Brain pericyte (primary cell): ENCODE measurements at regions not wholly inside any gene's neighbourhood (a gene's known extent, or its start where the extent isn't known, plus 50 kb on each side); places are given as distances from the start of the nearest gene placed in this dataset.
A peak's percentile ranks its signal among the peaks of the same experiment; 100 is the strongest.

Source experiments
- DNase-seq: peaks from one replicate; pipeline ENCODE4 v3.0.0-alpha.2; 2012; ENCODE audit warnings: low read depth, low spot score

DNA sequence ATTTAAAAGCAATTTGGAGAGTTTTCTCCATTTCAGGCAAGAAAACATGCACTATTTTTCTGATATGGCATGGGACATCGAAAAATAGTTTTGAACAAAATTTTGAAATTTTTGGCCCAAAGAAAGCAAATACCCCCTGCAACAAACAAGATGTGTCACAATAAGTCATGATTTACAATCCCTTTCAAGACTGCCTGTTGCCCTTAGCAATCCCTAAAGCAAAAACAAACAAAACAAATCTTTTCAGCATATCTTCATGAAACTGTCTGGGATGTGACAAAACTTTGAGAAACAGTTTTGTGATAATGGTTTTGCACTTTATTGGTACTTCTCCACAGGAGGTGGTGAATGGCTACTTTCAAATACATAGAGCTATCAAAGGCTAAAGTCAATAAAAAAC, 1888.7 kb upstream of the PIK3C3 start:
- no peak for DNase-seq

DNA sequence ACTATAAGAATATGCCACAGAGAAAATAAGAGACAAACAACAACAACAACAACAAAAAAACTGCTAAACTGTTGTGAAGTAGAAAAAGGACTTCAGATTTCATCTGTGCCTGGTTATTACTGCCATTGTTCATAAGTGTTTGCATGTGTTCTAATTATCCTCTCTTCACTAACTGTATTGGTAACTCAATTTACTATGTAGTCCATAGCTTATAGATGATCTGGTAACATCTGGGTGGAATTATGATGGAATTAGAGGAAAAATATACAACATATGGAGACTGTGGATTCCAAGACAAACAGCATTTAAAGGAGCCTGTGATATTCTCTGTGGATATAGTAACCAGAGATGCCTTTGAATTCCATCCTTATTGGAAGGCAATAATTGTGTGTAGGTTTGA, 1891.5 kb upstream of the PIK3C3 start:
- DNase-seq: no peak

- no peak for DNase-seq
These were observed 1893.9 kb upstream of the PIK3C3 start for GRCh38 chr18:40061086-40061485.

- DNase-seq: no peak
These were observed 1894.5 kb upstream of the PIK3C3 start for GRCh38 chr18:40060562-40060961.

DNA sequence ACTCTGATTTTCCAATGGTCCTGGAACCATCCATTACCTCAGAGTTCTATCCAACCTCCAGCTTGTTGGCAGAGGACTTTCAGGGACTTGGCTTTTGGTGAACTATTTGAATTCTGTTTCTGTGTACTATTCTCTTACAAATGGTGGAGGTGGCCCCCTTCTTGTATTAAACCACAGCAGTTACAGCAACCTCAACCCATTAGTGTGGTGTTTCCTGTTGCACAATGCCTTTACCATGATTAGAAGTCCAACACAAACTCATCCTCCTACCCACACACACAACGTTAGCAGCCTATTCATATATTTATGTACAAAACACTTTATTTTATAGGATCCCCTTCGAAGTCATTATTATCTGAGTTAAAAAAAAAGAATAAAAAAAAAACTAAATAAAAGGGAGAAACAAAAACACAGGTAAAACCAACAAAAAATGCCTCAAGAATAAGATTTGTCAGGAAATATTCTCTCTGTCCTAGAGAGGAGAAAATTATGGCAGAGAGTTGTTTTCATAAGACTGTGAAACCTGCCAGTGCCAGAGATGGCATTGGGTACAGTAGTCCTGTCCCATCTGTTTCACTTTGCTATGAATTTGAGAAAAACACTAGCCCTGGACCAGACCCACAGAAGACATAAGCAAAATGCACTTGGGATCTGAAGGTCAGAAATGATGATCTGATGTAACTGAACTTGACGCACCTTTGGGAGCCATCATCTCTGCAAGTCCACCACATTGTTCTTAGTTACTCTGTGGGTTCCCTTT, 1896.0 kb upstream of the PIK3C3 start:
- no peak for DNase-seq

DNA sequence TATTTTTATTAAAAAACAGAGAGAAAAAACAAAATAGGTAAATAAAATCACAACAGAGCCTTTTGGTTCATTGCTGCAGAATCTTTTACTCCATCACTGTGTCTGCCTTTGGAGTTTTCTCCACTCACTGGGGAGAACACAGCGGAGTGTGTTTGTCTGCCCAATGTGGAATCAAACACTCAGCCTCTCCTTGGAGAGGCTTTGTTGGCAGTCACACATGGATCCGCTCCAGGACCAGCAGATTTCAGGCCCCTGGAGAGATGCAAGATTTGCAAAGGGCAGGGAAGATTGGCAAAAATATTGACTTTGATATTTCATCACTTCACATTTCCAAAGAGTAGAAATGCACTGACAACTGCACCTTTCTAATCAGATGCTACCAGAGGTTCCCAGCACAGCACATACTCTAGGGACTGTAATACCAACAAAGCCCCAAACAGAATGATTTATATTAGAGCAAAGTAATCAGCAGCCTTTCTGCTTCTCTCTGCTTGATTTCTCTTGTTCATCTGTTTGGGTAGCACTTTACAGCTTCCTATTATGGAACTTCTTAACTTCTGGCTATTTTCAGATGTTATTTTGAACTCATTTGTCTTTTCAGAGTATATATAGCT, 1898.8 kb upstream of the PIK3C3 start:
- DNase-seq: peak; percentile 8

DNA sequence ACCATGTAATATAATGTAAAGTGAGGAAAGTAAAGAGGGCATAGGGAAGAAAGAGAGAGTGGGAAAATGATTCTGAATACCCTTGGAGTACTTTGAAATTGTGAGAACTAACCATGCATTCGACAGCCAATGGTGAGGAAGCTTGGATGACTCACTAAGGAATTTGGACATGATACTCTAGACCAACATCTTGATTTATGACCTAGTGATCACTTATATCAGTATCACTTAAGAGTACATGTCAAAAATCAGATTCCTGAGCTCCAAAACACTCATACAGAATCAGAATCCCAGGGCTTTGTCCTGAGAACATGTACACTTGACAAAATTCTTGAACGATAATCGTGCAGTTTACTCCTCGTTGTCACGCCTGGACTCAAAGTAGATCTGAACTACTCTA, 1899.8 kb upstream of the PIK3C3 start:
- no peak for DNase-seq

GRCh38 chr18:40049716-40050115, 1905.3 kb upstream of the PIK3C3 start:
- no peak for DNase-seq

GRCh38 chr18:40048886-40049650, 1906.0 kb upstream of the PIK3C3 start:
- no peak for DNase-seq

- DNase-seq: no peak
These were observed 1906.8 kb upstream of the PIK3C3 start for GRCh38 chr18:40048253-40048652.

GRCh38 chr18:40046596-40046995, 1908.4 kb upstream of the PIK3C3 start:
- DNase-seq: no peak

DNA sequence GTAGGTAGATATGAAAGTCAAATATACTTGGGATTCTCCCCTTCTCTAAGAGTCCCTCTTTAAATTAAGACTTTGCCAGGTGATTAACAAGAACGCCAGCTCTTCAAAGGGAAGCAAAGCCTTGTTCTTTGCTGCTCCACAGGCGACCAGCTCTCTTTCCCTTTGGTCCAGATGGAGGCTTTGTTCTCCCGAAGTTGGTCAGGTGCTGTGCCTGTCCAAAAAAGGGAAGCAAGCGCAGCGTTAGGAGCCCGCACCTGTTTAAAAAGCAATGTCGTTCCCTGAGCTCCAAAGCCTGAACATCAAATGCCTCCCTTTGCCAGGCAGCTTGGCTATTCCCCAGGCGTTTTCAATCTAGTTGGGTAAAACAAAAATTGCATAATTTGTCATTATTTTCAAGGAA, 1913.1 kb upstream of the PIK3C3 start:
- no peak for DNase-seq

DNA sequence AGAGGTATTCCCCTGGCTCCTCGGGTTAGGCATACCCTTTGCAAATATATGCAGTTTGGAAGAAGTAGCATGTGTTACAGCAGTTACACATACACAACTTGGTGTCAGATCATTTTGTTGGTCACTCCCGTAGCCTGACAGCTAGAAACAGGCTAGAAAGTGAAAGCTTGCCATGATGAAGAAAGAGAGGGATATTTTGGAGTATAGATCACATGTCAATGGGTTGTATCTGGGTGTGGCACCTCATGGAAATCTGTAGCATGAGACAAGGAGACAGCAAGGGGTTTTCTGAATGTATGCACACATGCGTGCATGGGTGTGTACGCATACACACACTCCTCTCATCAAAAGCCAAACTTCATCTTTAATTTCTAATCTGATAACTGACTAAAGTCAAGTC, 1914.5 kb upstream of the PIK3C3 start:
- no peak for DNase-seq

DNA sequence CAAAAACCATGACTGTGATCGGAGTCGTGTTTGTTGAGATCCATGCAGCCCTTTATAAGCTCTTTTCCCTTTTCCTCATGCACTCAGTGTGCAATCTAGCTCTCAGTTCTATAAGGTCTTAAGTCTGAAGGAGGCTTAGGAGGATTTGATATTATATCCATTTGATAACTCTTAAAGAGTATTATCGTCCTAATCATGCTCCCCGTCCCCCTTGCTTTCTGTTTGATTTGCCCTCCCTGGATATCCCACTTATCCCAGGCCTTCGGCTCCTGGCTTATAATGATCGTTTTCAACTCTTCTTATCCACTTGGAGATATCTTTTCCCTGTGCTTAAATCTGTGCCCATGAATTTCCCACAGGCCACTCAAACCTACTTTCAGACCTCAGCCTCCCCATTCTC, 1917.7 kb upstream of the PIK3C3 start:
- no peak for DNase-seq

- DNase-seq: no peak
These were observed 1918.2 kb upstream of the PIK3C3 start for GRCh38 chr18:40036861-40037260.

- no peak for DNase-seq
These were observed 1919.1 kb upstream of the PIK3C3 start for GRCh38 chr18:40035966-40036365.

DNA sequence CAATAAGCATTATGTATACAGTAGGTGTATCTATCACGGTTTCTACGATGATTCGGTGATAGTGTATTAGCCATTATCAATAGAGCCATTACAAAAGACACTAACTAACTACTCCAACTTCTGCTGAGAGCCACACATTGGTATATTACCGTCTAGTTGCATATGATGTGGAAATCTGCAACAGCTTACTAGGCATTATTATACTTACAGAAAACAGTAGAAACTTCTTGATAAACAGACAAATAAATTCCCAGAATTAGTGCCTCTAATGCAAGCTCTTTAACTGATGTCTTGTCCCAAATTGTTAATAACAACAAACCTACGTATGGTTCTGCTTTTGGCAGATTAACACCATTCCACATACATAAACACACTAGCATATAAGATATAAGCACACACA, 1923.0 kb upstream of the PIK3C3 start:
- DNase-seq: no peak

DNA sequence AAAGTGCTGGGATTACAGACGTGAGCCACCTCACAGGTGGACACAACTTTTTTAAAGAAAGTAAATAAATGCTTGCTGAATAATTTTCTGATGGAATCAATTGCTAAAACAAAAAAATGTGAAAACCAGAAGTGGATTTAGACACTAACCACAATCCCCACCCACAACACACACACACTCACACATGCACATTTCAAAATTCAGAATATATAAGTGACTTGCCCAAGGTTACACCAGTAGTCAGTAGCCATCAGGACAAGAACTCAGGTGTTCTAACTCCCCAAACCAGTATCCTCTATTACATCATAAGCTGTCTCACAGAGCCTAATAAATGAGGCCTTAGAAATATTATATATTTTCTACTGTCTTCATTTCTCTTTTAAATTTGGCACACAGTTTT, 1923.6 kb upstream of the PIK3C3 start:
- DNase-seq: no peak

- no peak for DNase-seq
These were observed 1935.1 kb upstream of the PIK3C3 start for GRCh38 chr18:40019797-40020392.

DNA sequence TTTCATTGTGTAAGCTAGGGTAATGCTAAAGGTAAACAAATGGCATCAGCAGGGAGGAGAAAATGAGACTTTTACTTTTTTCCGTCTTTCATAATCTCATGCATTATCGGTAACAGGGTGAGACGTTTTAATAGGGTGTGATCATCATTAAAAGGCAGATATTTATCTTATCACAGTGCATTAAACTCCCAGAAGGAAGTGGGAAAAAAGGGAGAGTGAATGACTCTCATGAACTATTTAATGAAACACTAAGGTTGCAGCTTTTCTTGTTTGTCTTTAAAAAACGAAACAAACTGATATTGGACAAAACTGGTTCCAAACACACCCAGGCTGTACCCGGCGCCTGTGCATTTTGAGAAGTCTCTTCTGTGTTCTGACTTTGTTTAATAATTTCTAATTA, 1936.8 kb upstream of the PIK3C3 start:
- DNase-seq: no peak

DNA sequence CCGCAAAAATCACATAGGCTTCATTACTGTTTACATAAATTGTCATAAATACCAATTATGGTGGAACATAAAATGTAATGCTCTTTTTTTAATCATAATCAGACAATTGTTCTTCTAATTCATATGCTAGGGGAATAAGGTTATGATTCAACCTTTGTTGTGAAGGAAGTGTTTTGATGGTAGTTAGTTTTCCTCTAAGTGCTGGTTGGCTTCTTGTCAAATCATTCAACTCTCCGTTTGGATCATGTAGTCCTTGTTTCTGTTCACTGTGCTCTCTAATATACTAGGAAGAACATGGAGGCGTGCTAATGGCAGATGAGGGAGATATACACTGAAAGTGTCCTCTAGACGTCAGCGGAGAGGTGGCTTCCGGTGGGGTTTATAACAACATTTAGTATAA, 1938.0 kb upstream of the PIK3C3 start:
- no peak for DNase-seq

- DNase-seq: no peak
These were observed 1938.6 kb upstream of the PIK3C3 start for GRCh38 chr18:40016405-40016804.
